GM10266 (cell line): ENCODE measurements at regions not wholly inside any gene's neighbourhood (a gene's known extent, or its start where the extent isn't known, plus 50 kb on each side); places are given as distances from the start of the nearest gene placed in this dataset.
A peak's percentile ranks its signal among the peaks of the same experiment; 100 is the strongest.

Experiments used
- DNase-seq: peaks from one replicate; pipeline ENCODE4 v3.0.0; 2012; ENCODE audit errors: extremely low spot score
- TF ChIP-seq, protein P1 (sequence below): IDR thresholded peaks from 2 replicates; pipeline ENCODE4 v1.5.1; 2012; ENCODE audit warnings: mild to moderate bottlenecking, low read depth; ENCODE audit not compliant: control insufficient read depth, insufficient read depth; ENCODE audit errors: missing control alignments

- TF ChIP-seq, protein P1, sequence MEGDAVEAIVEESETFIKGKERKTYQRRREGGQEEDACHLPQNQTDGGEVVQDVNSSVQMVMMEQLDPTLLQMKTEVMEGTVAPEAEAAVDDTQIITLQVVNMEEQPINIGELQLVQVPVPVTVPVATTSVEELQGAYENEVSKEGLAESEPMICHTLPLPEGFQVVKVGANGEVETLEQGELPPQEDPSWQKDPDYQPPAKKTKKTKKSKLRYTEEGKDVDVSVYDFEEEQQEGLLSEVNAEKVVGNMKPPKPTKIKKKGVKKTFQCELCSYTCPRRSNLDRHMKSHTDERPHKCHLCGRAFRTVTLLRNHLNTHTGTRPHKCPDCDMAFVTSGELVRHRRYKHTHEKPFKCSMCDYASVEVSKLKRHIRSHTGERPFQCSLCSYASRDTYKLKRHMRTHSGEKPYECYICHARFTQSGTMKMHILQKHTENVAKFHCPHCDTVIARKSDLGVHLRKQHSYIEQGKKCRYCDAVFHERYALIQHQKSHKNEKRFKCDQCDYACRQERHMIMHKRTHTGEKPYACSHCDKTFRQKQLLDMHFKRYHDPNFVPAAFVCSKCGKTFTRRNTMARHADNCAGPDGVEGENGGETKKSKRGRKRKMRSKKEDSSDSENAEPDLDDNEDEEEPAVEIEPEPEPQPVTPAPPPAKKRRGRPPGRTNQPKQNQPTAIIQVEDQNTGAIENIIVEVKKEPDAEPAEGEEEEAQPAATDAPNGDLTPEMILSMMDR: no peak
- DNase-seq: no peak
Observed at GRCh38 chr12:97276661-97277429, 185.8 kb upstream of the RMST start.

- TF ChIP-seq, protein P1: peak; percentile 51
Observed at GRCh38 chr12:97283297-97283696, 179.3 kb upstream of the RMST start.

DNA sequence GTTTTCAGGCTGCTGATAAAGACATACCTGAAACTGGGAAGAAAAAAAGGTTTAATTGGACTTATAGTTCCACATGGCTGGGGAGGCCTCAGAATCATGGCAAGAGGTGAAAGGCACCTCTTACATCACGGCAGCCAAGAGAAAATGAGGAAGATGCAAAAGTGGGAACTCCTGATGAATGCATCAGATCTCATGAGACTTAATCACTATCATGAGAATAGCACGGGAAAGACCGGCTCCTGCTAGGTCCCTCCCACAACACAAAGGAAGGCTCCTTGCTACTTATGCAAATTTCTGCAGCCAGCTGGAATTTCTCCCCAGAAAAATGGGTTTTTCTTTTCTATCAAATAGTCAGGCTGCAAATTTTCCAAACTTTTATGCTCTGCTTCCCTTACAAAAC lies 174.1 kb upstream of the RMST start:
- no peak for DNase-seq

More at GRCh38 chr12:97283297-97283696, 179.3 kb upstream of the RMST start:
- no peak for DNase-seq

GRCh38 chr12:97292588-97292987 lies 170.0 kb upstream of the RMST start:
- TF ChIP-seq, protein P1: no peak
- no peak for DNase-seq

More for the DNA sequence above, 174.1 kb upstream of the RMST start:
- TF ChIP-seq, protein P1: no peak

DNA sequence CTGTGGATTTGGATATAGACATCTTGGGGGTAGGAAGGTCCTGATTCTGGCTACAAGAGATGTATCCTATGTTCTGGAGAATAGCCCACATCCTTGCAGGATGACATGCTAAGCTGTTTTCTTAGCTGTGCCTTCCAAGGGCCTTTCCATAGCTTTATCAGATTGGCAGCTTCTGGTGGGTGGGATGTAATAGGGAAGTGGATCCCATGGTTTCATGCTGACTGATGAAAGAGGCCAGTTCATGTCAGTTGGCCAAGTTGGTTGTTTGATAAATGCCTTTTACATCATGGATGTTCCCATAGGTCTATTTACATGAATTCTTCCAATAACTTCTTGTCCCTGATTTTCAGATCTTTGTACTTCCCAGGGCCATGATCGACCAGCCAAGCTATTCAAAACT lies 169.1 kb upstream of the RMST start:
- DNase-seq: no peak
- TF ChIP-seq, protein P1: no peak

DNA sequence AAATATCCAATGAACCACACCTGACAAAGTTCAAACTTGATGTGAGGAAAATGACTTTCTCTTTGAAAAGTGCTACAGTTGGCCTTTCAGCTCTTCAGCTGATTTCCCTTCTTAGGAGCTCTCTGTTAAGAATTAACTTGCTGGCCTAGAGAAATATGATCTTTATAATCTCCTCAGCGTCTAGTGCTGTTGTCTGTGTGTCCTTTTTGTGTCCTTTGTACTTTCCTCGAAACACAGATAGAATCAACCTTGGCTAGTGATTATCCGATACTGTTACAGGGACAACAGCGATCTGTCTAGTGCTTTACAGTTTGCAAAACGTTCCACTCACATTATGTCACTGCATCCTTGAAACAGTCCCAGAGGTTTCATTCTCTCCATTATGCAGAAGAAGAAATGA lies 162.8 kb upstream of the RMST start:
- TF ChIP-seq, protein P1: no peak
- DNase-seq: no peak

GRCh38 chr12:97300431-97300830 lies 162.2 kb upstream of the RMST start:
- TF ChIP-seq, protein P1: no peak

More at GRCh38 chr12:97300431-97300830, 162.2 kb upstream of the RMST start:
- DNase-seq: no peak
